Muscle of leg (tissue), 3 donors: ENCODE measurements at regions not wholly inside any gene's neighbourhood (a gene's known extent, or its start where the extent isn't known, plus 50 kb on each side); places are given as distances from the start of the nearest gene placed in this dataset.
A peak's percentile ranks its signal among the peaks of the same experiment; 100 is the strongest.

ENCODE experiments used
- DNase-seq: peaks from one replicate; pipeline ENCODE4 v3.0.0; 2013
- H3K27ac ChIP-seq: one replicate; pipeline ENCODE4 v1.5.1; 2013; ENCODE audit warnings: mild to moderate bottlenecking, low read length, control low read depth
- H3K27me3 ChIP-seq: one replicate; pipeline ENCODE4 v1.6.1; 2013; ENCODE audit warnings: low read length; ENCODE audit not compliant: control insufficient read depth, insufficient read depth
- H3K36me3 ChIP-seq: one replicate; pipeline ENCODE4 v1.6.1; 2013; ENCODE audit warnings: low read length; ENCODE audit not compliant: control insufficient read depth, insufficient read depth
- H3K4me1 ChIP-seq: one replicate; pipeline ENCODE4 v1.6.1; 2013; ENCODE audit warnings: low read length; ENCODE audit not compliant: control insufficient read depth, insufficient read depth
- H3K4me3 ChIP-seq: one replicate; pipeline ENCODE4 v1.5.1; 2013; ENCODE audit warnings: low read length, control low read depth
- H3K9me3 ChIP-seq: replicated peaks from 2 replicates; pipeline ENCODE4 v1.6.1; 2013; ENCODE audit warnings: low read depth, low read length; ENCODE audit not compliant: control insufficient read depth
- WGBS: methylation state at CpG from one replicate; pipeline ENCODE4 v1.1.5; 2013; ENCODE audit warnings: missing lambda C conversion rate; ENCODE audit not compliant: insufficient coverage; 5-methylcytosine and 5-hydroxymethylcytosine counted together

DNA sequence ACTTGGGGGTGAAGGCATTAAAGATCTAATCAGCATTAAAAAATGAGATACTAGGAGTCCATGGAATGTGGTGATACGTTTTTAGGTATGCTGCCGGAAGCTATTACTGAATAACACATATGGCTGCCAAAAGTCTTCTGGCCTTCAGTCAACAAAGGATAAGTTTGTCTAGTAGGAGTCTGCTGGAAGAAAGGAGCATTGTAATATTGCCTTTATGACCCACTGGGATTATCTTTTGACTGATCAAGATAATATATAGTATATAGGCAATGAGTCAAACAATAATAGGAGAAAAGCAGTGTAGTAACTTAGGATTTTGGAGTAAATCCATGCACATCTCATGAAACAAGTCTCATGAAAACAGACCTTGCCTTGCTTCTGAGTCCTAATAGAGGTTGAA is 295.4 kb downstream of the SLITRK6 start:
- DNase-seq = peak; percentile 36
- H3K4me3 ChIP-seq = no peak overlapping the region
- H3K36me3 ChIP-seq = no peaks in the 10 kb centered on the region
- H3K27me3 ChIP-seq = no peaks in the 10 kb centered on the region
- no CpG with 5 or more reads among the region's 2 CpGs for WGBS
- H3K9me3 ChIP-seq = no peaks in the 10 kb centered on the region
- H3K27ac ChIP-seq = no peak overlapping the region
- no peaks in the 10 kb centered on the region for H3K4me1 ChIP-seq

DNA sequence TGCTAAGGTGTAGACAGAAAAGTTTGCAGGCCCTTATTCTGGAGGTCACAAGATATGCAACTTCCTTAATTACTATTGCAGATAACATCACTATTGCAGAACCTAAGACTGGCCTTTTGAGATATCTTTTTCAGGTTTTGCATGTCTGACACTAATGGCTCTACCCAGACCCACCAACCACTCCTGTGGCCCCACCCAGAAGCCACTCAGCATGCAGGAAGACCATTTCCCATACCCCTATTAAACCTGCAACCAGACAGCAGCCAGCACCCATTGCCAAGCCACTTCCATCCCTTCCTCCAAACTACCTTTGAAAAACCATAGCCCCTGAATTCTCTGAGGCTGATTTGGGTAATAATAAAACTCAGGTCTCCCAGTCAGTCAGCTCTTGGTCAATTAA is 297.6 kb downstream of the SLITRK6 start:
- H3K4me1 ChIP-seq = no peaks in the 10 kb centered on the region
- DNase-seq = no peak
- H3K36me3 ChIP-seq = no peaks in the 10 kb centered on the region
- H3K4me3 ChIP-seq = no peak overlapping the region
- no peak overlapping the region for H3K27ac ChIP-seq
- H3K9me3 ChIP-seq = no peaks in the 10 kb centered on the region
- no peaks in the 10 kb centered on the region for H3K27me3 ChIP-seq

DNA sequence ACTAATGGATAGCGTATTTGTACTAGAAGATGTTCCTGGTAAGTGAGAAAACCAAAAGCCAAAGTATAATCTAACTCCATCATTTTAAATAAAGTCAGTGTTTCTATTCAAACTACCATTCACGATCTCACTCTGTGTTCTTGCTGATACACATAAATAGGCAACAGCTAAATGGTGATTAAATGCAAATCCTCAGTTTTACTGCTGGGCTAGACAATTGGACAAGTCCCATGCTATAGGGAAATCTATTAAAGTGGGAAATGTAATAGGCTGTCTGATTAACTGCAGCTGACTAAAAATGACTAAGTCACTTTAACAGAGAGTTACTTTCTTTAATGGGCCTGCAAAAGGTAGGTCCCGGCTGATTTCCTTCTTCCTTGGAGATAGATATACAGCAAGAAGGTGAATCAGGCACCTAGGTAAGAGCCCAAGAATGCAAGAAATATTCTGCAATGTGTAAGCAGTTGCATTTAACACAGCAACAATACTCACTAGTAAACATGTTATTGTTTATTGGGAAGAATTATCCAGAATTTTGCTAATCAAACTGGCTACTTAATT is 298.4 kb downstream of the SLITRK6 start:
- DNase-seq = no peak
- H3K9me3 ChIP-seq = no peaks in the 10 kb centered on the region
- H3K36me3 ChIP-seq = no peaks in the 10 kb centered on the region
- no peak overlapping the region for H3K4me3 ChIP-seq
- H3K27ac ChIP-seq = no peak overlapping the region
- no CpG with 5 or more reads among the region's 3 CpGs for WGBS
- H3K27me3 ChIP-seq = no peaks in the 10 kb centered on the region
- no peaks in the 10 kb centered on the region for H3K4me1 ChIP-seq

DNA sequence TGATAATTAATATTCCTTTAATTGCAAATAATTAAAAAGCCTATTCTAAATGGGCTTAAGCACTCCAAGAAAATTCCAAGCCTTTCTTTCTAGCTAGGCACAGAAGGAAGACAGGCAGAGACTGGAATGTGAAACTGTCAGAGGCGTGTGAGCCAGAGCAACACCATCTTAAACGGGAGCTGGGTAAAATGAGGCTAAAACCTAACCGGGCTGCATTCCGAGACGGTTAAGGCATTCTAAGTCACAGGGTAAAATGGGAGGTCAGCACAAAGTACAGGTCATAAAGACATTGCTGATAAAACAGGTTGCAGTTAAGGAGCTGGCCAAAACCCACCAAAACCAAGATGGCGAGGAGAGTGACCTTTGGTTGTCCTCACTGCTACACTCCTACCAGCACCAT is 300.4 kb downstream of the SLITRK6 start:
- Histone ChIP-seq H3K27ac (no peak overlapping the region), H3K9me3 (no peaks in the 10 kb centered on the region), H3K27me3 (no peaks in the 10 kb centered on the region), H3K4me1 (no peaks in the 10 kb centered on the region), H3K36me3 (no peaks in the 10 kb centered on the region), H3K4me3 (no peak overlapping the region)
- WGBS = 100% methylated on average over 5 of the region's 6 CpGs
- no peak for DNase-seq

DNA sequence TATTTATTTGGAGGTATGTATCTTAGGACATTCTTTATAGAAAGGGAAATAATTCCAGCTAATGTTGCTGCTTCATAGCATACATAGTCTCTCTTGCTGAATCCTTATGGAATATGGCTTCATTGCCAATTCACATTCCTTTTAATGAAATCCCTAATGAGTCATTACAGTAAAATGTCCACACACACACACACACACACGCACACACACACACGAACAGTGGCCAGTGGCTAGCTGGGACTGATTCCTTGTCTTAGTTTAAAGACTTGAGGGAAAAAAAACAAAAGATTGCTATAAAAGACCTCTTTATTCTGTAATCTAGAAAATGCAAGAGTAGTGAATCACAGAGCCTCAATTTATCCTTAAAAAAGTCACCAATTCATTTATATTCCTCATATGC is 301.6 kb downstream of the SLITRK6 start:
- Histone ChIP-seq H3K9me3 (no peaks in the 10 kb centered on the region), H3K4me3 (no peak overlapping the region), H3K36me3 (no peaks in the 10 kb centered on the region), H3K4me1 (no peaks in the 10 kb centered on the region), H3K27ac (no peak overlapping the region), H3K27me3 (no peaks in the 10 kb centered on the region)
- peak; percentile 16 for DNase-seq
- no CpG with 5 or more reads among the region's 2 CpGs for WGBS

DNA sequence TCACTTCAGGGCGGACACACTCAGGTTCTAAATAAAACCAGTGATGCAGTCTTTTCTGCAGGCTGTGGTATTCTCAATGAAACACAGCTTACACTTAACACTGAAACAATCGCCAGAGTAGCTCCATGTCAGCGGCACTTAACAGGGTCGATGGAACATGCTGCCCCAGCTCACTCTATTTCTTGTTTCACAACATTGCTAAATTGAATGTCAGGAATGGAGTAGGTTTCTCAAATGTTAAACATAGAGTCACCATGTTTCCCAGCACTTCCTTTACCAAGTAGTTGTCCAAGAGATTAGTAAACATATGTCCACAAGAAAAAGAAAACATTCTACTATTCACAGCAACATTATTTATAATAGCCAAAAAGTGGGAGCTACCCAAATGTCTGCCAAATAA is 306.9 kb downstream of the SLITRK6 start:
- H3K27me3 ChIP-seq = no peaks in the 10 kb centered on the region
- no peaks in the 10 kb centered on the region for H3K36me3 ChIP-seq
- no peak for DNase-seq
- no peak overlapping the region for H3K4me3 ChIP-seq
- H3K9me3 ChIP-seq = no peaks in the 10 kb centered on the region
- 100% methylated on average over 1 of the region's 4 CpGs for WGBS
- no peak overlapping the region for H3K27ac ChIP-seq
- H3K4me1 ChIP-seq = no peaks in the 10 kb centered on the region

DNA sequence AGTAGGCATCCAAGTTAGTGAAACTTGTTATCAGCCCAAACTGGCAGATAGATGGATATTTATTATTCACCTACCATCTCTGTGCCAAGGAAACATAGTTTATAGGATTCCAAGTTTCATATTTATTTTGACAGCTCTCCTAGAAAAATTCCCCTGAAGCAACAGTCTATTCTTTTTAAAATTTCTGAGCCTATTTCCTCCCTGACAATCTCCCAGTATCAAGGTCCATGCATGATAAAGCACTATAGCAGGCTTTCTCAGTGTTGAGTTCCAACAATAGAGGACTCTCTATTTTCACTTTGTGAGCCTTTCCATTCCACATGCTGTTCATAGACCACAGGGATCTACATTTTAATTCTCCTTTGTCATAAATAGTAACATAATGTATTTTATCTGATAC is 312.6 kb downstream of the SLITRK6 start:
- Histone ChIP-seq H3K27ac (no peak overlapping the region), H3K9me3 (peaks cover 5% of the 10 kb centered on the region), H3K4me1 (no peaks in the 10 kb centered on the region), H3K27me3 (no peaks in the 10 kb centered on the region), H3K36me3 (no peaks in the 10 kb centered on the region), H3K4me3 (no peak overlapping the region)
- DNase-seq = no peak

DNA sequence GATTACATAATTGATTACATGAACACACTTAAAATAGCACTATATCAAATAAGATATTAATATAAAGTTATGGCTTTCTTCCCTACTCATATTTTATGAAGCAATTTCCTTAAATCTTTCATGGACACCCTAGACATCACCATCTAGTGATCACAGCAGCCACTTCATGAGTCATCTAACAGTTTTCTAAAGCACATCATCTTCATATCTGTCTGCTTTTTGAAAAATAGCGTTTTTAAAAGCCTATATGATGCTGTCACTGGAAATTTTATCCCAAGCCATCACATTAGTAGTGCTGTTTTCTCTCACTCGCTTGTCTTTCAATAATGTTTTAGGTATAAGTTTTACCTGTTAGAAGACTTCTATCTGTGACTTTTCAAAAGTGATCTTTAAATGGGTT is 326.1 kb downstream of the SLITRK6 start:
- no peak for DNase-seq
- Histone ChIP-seq H3K27me3 (no peaks in the 10 kb centered on the region), H3K27ac (no peak overlapping the region), H3K4me1 (no peaks in the 10 kb centered on the region), H3K9me3 (no peaks in the 10 kb centered on the region), H3K4me3 (no peak overlapping the region), H3K36me3 (no peaks in the 10 kb centered on the region)
- no CpG with 5 or more reads among the region's 2 CpGs for WGBS

DNA sequence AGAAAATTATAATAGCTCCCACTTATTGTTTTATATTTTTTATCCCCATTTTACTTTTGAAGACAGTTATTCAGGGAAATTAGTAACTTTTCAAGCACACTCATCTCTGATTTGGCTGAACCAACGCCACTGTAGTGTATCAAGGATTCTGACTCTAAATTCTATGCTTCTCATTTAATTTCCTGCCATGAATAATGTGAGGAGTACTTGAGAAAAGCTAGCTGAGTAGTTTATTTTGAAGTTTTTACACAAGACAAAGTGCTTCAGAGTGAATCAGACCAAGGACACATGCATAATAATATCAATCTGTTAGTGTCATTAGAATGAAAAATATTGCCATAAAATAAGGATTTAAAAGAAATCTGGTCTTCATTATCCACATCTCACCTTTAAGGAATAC is 329.9 kb downstream of the SLITRK6 start:
- H3K4me3 ChIP-seq = no peak overlapping the region
- WGBS = no CpG with 5 or more reads among the region's 1 CpG
- H3K27me3 ChIP-seq = no peaks in the 10 kb centered on the region
- no peak for DNase-seq
- H3K27ac ChIP-seq = no peak overlapping the region
- H3K4me1 ChIP-seq = no peaks in the 10 kb centered on the region
- H3K9me3 ChIP-seq = no peaks in the 10 kb centered on the region
- H3K36me3 ChIP-seq = no peaks in the 10 kb centered on the region

DNA sequence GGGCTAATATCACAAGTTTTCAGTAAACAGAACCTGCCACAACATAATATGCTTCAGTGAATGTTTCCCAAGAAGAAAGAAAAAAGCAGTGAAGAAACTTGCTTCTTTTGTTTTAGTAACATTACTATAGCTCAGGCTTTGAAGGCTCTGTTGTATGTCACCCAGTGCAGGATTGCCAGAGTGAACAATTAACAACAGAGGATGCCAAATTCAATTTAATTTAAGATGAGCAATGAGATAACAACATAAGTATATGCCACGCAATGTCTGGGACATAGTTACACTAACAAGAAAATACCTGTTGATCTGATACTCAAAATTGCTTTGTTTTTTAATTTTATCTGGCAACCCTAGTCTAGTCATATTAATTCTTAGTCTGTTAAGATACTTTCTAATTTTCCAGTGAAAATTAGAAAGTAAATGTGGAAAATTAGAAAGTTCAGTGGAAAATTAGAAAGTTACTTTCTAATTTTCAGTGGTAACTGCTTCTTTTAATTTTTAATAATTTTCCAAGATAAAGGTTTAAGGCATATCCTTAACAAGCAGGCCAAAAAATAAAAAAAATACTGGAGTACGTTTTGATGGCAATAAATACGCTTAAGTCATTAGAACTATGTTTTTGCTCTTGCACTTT is 336.3 kb downstream of the SLITRK6 start:
- no CpG with 5 or more reads among the region's 3 CpGs for WGBS
- no peak for DNase-seq
- H3K36me3 ChIP-seq = no peaks in the 10 kb centered on the region
- H3K9me3 ChIP-seq = peaks cover 1% of the 10 kb centered on the region
- H3K27ac ChIP-seq = no peak overlapping the region
- H3K27me3 ChIP-seq = no peaks in the 10 kb centered on the region
- H3K4me3 ChIP-seq = no peak overlapping the region
- no peaks in the 10 kb centered on the region for H3K4me1 ChIP-seq

DNA sequence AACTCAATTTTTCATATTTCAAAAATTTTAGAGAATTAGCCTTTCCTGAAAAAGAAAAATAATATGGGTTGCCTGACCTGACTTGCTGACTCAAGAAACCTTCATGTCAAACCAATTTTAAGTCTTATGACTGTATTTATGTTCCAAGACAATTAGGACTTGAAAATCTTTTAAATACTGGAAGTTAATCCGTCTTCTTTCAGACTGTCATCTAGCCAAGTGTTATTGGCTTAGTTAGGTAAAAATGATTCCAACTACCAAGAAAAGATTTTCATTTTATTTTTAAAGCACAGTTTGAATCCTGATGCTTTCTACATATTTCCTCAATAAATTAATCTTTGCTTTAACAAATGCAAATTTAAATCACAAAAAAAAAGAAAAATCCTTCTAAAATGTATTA is 337.6 kb downstream of the SLITRK6 start:
- no peak overlapping the region for H3K27ac ChIP-seq
- peaks cover 10% of the 10 kb centered on the region for H3K9me3 ChIP-seq
- DNase-seq = peak; percentile 57
- no peaks in the 10 kb centered on the region for H3K36me3 ChIP-seq
- no peaks in the 10 kb centered on the region for H3K27me3 ChIP-seq
- whole genome bisulfite sequencing = no CpG with 5 or more reads among the region's 1 CpG
- no peaks in the 10 kb centered on the region for H3K4me1 ChIP-seq
- H3K4me3 ChIP-seq = no peak overlapping the region
